ENCODE measurements at regions not wholly inside any gene's neighbourhood (a gene's known extent, or its start where the extent isn't known, plus 50 kb on each side); places are given as distances from the start of the nearest gene placed in this dataset.

- no peak for TF ChIP-seq POLR2A (IDR thresholded peaks at IDR 0.05)
- TF ChIP-seq CTCF (IDR thresholded peaks at IDR 0.05), result no peak
- no peak for TF ChIP-seq POLR2AphosphoS5 (IDR thresholded peaks at IDR 0.05)
- TF ChIP-seq EP300 (IDR thresholded peaks at IDR 0.05; ENCODE audit: low read depth), result no peak
Measured at GRCh38 chr1:96130432-96130831, 591.2 kb upstream of the PTBP2 start.
